Smooth muscle cell (in vitro differentiated cells): ENCODE measurements at regions not wholly inside any gene's neighbourhood (a gene's known extent, or its start where the extent isn't known, plus 50 kb on each side); places are given as distances from the start of the nearest gene placed in this dataset.

Source experiments
- DNase-seq: peaks from one replicate; lab custom pipeline; 2025; ENCODE audit not compliant: unreplicated experiment; lab: John Stamatoyannopoulos, UW
- H2AFZ ChIP-seq: fragments of 200-600 bp; sonication (generic); 2 replicates; pipeline ENCODE4 v1.6.0; 2016; ENCODE audit warnings: antibody characterized with exemption, low read depth, mild to moderate bottlenecking
- H3F3A ChIP-seq: fragments of 200-600 bp; sonication (generic); 2 replicates; pipeline ENCODE4 v1.6.0; 2017; ENCODE audit warnings: antibody characterized with exemption, low read depth
- H3K27ac ChIP-seq: fragments of 200-600 bp; sonication (generic); 2 replicates; pipeline ENCODE4 v1.5.1; 2016; ENCODE audit warnings: low read depth, mild to moderate bottlenecking
- H3K27me3 ChIP-seq: fragments of 200-600 bp; sonication (generic); 2 replicates; pipeline ENCODE4 v1.6.1; 2016; ENCODE audit warnings: low read depth, mild to moderate bottlenecking
- H3K36me3 ChIP-seq: fragments of 200-600 bp; sonication (generic); 2 replicates; pipeline ENCODE4 v1.5.1; 2016; ENCODE audit warnings: low read depth
- H3K4me1 ChIP-seq: fragments of 200-600 bp; sonication (generic); 2 replicates; pipeline ENCODE4 v1.5.1; 2016; ENCODE audit warnings: low read depth
- H3K4me2 ChIP-seq: fragments of 200-600 bp; sonication (generic); 2 replicates; pipeline ENCODE4 v1.6.0; 2016; ENCODE audit warnings: mild to moderate bottlenecking
- H3K4me3 ChIP-seq: fragments of 200-600 bp; sonication (generic); 2 replicates; pipeline ENCODE4 v1.5.1; 2016; ENCODE audit warnings: mild to moderate bottlenecking
- H3K79me2 ChIP-seq: fragments of 200-600 bp; sonication (generic); 2 replicates; pipeline ENCODE4 v1.6.0; 2016; ENCODE audit warnings: low read depth, mild to moderate bottlenecking
- H3K9ac ChIP-seq: fragments of 200-600 bp; sonication (generic); 2 replicates; pipeline ENCODE4 v1.6.0; 2016; ENCODE audit warnings: low read depth
- H3K9me3 ChIP-seq: fragments of 200-600 bp; sonication (generic); replicated peaks from 2 replicates; pipeline ENCODE4 v1.5.1; 2016; ENCODE audit warnings: low read depth
- H4K20me1 ChIP-seq: fragments of 200-600 bp; sonication (generic); 2 replicates; pipeline ENCODE4 v1.6.0; 2016; ENCODE audit warnings: low read depth
- CTCF ChIP-seq: fragments of 200-600 bp; sonication (generic); IDR thresholded peaks from 2 replicates; pipeline ENCODE4 v1.5.1; 2017; ENCODE audit warnings: borderline replicate concordance, mild to moderate bottlenecking, antibody characterized with exemption; ENCODE audit not compliant: insufficient read depth, poor library complexity, severe bottlenecking
- WGBS: methylation state at CpG from one replicate; pipeline ENCODE4 v1.1.7; 2016; ENCODE audit warnings: low lambda C conversion rate; 5-methylcytosine and 5-hydroxymethylcytosine counted together

DNA sequence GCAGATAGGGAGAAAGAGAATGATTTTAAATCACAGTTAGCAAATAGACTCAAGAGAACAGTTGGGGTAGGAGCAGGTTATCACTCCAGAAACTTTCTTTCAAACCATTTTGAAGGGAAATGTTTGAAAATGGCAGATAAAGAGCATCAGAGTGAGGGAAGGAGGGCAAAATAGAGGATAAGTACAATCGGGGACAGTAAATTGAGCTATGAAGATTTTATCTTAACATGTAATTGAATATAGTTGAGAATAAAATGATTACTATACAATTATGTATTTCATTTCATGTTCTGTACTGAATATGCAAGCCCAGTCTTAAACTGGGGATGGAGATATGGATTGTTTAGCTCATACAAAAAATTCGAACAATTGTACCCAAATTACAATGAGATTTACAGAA, 54.0 kb downstream of the MAP10 start:
- no peaks in the 10 kb centered on the region for H3K79me2 ChIP-seq
- no peaks in the 10 kb centered on the region for H3K36me3 ChIP-seq
- no peak overlapping the region for H3K4me3 ChIP-seq
- H3K27ac ChIP-seq = no peak overlapping the region
- H3K9ac ChIP-seq = no peak overlapping the region
- H3K27me3 ChIP-seq = no peaks in the 10 kb centered on the region
- 91% methylated on average over 2 of the region's 2 CpGs for WGBS
- peaks cover 17% of the 10 kb centered on the region for H3F3A ChIP-seq
- no peaks in the 10 kb centered on the region for H4K20me1 ChIP-seq
- no peak overlapping the region for H3K4me2 ChIP-seq
- no peak for DNase-seq
- no peak overlapping the region for H2AFZ ChIP-seq
- no peaks in the 10 kb centered on the region for H3K9me3 ChIP-seq
- peaks cover 6% of the 10 kb centered on the region for H3K4me1 ChIP-seq
- TF ChIP-seq CTCF = no peak

GRCh38 chr1:232861107-232861506, 55.9 kb downstream of the MAP10 start:
- no peaks in the 10 kb centered on the region for H3F3A ChIP-seq
- H3K79me2 ChIP-seq = no peaks in the 10 kb centered on the region
- H4K20me1 ChIP-seq = no peaks in the 10 kb centered on the region
- H3K27me3 ChIP-seq = no peaks in the 10 kb centered on the region
- no peaks in the 10 kb centered on the region for H3K4me1 ChIP-seq
- no peak overlapping the region for H2AFZ ChIP-seq
- no peak overlapping the region for H3K27ac ChIP-seq
- WGBS = 96% methylated on average over 4 of the region's 4 CpGs
- no peak for TF ChIP-seq CTCF
- no peak overlapping the region for H3K4me2 ChIP-seq
- no peaks in the 10 kb centered on the region for H3K36me3 ChIP-seq
- no peak for DNase-seq
- no peak overlapping the region for H3K4me3 ChIP-seq
- H3K9me3 ChIP-seq = no peaks in the 10 kb centered on the region
- no peak overlapping the region for H3K9ac ChIP-seq

GRCh38 chr1:232863544-232864275, 58.5 kb downstream of the MAP10 start:
- Histone ChIP-seq H3K9me3 (no peaks in the 10 kb centered on the region), H3K27ac (no peak overlapping the region), H2AFZ (no peak overlapping the region), H3F3A (no peaks in the 10 kb centered on the region), H4K20me1 (no peaks in the 10 kb centered on the region), H3K4me3 (no peak overlapping the region), H3K27me3 (no peaks in the 10 kb centered on the region), H3K4me1 (no peaks in the 10 kb centered on the region), H3K4me2 (no peak overlapping the region), H3K9ac (no peak overlapping the region), H3K79me2 (no peaks in the 10 kb centered on the region), H3K36me3 (no peaks in the 10 kb centered on the region)
- DNase-seq = no peak
- 71% methylated on average over 10 of the region's 10 CpGs for WGBS
- TF ChIP-seq CTCF = no peak
